ENCODE measurements at regions not wholly inside any gene's neighbourhood (a gene's known extent, or its start where the extent isn't known, plus 50 kb on each side); places are given as distances from the start of the nearest gene placed in this dataset.
"Not testable (repeated sequence)": the region's sequence is repeated elsewhere in the genome, so short reads cannot be mapped to it uniquely, and the experiment has no call there.

GRCh38 chr1:43034778-43035177, 76.1 kb upstream of the SLC2A1 start:
- H3K27me3 Mint-ChIP-seq (ENCODE audit: low read depth): peaks cover 4% of the 10 kb centered on the region
- peaks cover 10% of the 10 kb centered on the region for H3K4me1 Mint-ChIP-seq (ENCODE audit: low read depth)
- no peak for DNase-seq (ENCODE audit: low spot score)
- intact Hi-C loops (cut with micrococcal nuclease): no loop called here
- H3K9me3 Mint-ChIP-seq: no peaks in the 10 kb centered on the region
- peak overlapping the region; percentile 76 for H3K27ac Mint-ChIP-seq
- H3K4me3 Mint-ChIP-seq (ENCODE audit: low read depth): no peak overlapping the region
- H3K36me3 Mint-ChIP-seq (ENCODE audit: low read depth): no peaks in the 10 kb centered on the region

- intact Hi-C loops (cut with micrococcal nuclease): no loop called here
- DNase-seq (ENCODE audit: low spot score): no peak
- Mint-ChIP-seq H3K9me3 (no peaks in the 10 kb centered on the region), H3K27me3 (ENCODE audit: low read depth) (peaks cover 4% of the 10 kb centered on the region), H3K4me1 (ENCODE audit: low read depth) (peaks cover 10% of the 10 kb centered on the region), H3K27ac (peak overlapping the region; percentile 76), H3K36me3 (ENCODE audit: low read depth) (no peaks in the 10 kb centered on the region), H3K4me3 (ENCODE audit: low read depth) (no peak overlapping the region)
These were observed 75.6 kb upstream of the SLC2A1 start for GRCh38 chr1:43034195-43034658.

DNA sequence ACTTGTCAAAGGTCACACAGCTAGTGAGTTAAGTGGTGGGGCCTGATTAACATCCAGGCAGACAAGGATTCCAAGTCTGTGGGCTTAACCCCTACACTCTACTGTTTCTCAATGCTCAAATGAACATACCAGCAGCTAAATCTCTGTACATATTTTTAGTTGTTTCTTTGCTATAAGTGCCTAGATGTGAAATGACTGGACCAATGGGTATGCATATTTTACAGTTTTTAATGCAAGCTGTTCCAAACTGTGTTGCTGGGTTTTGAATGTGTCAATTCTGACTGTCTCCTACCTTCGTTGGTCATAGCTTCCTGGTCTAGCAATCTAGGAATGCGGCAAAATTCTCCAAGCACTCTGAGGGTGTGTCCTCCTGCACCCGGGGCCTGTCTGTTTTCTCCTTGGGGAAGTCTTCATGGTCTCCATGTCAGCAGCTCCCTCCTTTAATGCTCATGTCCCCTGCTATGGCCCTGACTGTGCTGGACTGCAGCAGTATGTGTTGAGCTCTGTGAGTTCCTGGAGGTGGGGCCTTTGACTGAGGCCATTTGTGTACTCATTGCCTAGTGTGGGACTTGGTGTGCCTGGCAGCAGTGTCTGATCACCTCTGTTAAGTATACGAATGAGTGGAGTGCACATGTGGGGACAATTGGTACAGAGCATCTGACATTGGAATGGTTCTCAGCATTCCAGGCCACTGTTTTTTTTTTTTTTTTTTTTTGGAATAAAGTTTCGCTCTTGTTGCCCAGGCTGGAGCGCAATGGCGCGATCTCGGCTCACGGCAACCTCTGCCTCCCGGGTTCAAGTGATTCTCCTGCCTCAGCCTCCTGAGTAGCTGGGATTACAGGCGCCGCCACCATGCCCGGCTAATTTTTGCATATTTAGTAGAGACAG, 72.9 kb upstream of the SLC2A1 start:
- no peaks in the 10 kb centered on the region for H3K36me3 Mint-ChIP-seq (ENCODE audit: low read depth)
- intact Hi-C loops (cut with micrococcal nuclease): no loop called here
- no peak overlapping the region for H3K4me3 Mint-ChIP-seq (ENCODE audit: low read depth)
- H3K4me1 Mint-ChIP-seq (ENCODE audit: low read depth): peaks cover 10% of the 10 kb centered on the region
- no peak for DNase-seq (ENCODE audit: low spot score)
- H3K9me3 Mint-ChIP-seq: no peaks in the 10 kb centered on the region
- no peaks in the 10 kb centered on the region for H3K27me3 Mint-ChIP-seq (ENCODE audit: low read depth)
- H3K27ac Mint-ChIP-seq: no peak overlapping the region

DNA sequence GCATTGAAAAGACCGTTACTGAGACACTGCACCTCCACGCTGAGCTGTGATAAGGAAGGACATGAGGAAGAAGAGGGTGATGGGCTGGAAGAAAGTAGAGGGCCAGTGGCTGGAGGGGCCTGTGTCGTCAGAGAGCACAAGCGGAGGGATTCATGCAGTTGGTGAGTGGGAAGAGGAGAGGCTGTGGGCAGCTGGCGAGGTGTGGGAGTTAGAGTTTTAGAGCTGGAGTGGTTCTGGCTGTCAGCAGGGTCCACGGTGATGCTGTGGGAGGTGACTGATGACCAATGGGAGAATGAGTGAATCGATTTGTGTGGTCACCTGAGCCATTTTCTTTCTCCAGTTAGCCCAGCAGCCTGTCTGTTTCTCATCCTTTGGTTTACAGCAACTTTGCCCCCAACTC, 66.2 kb upstream of the SLC2A1 start:
- no peak overlapping the region for H3K27ac Mint-ChIP-seq
- intact Hi-C loops (cut with micrococcal nuclease): no loop called here

DNA sequence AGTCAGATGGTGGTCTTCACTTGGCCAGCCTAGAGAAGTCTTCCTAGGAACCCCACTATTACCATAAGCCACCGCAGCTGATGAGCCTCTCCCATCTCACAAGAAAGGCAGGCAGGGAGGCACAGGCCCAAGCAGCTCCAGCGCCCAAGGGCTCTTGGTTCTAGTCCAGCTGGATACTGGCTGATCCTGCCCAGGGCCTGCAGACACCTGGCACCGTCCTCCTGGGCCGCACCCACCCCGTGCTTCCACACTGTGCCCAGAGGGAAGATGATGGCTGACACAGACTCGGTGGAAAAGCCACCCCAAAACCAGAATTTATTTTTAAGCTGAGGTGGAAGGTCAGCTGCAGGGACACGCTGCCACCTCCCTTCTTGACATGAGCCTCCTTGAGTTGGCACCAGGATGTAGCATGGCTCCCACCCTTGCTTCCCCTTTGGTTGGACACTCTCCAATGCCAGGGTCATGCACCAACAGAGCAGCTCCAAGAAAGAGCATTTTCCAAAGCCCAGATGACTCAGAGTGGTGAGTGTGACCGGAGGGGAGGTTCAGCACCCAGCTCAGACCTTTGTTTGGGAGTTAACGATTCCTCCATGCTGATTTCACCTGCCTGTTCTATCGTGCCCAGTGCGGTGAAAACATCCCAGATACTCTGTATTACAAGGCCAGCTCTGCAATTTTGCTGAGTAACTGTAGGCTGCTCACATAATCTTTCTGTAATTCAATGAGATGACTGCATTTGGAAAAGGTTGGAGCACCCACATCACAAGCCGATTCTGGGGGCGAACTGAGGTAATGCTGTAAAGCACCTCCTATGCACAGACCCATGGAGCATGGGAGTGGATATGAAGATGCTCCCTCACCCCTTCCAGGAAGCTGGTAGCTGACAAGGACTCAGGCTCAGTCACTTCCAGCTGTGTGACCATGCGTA, 63.1 kb upstream of the SLC2A1 start:
- intact Hi-C loops (cut with micrococcal nuclease): no loop called here

More for the DNA sequence above, 66.2 kb upstream of the SLC2A1 start:
- DNase-seq (ENCODE audit: low spot score): no peak
- H3K27me3 Mint-ChIP-seq (ENCODE audit: low read depth): peaks cover 6% of the 10 kb centered on the region
- H3K4me3 Mint-ChIP-seq (ENCODE audit: low read depth): no peak overlapping the region
- no peaks in the 10 kb centered on the region for H3K36me3 Mint-ChIP-seq (ENCODE audit: low read depth)
- H3K4me1 Mint-ChIP-seq (ENCODE audit: low read depth): no peaks in the 10 kb centered on the region
- no peaks in the 10 kb centered on the region for H3K9me3 Mint-ChIP-seq

DNA sequence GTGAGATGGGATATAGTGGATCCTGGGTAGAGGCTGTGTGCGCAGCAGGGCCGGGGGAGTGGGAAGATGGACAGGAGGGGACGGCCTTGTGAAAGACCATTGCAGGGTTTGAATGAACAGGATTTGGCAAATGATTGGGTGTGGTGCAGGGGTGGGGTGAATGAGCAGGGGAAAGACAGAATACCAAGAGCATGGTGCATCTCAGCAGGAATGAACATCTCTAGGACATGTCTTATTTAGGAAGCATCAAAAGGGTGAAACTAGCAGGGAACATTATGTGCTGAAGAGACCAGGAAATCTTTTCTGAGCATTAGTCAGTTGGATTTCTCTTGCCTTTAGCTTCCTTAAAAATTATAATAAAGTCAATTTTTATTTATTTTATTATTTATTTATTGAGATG, 60.6 kb upstream of the SLC2A1 start:
- intact Hi-C loops (cut with micrococcal nuclease): no loop called here
- no peak overlapping the region for H3K4me3 Mint-ChIP-seq (ENCODE audit: low read depth)
- H3K27me3 Mint-ChIP-seq (ENCODE audit: low read depth): peaks cover 13% of the 10 kb centered on the region
- no peak for DNase-seq (ENCODE audit: low spot score)
- no peaks in the 10 kb centered on the region for H3K4me1 Mint-ChIP-seq (ENCODE audit: low read depth)
- no peaks in the 10 kb centered on the region for H3K36me3 Mint-ChIP-seq (ENCODE audit: low read depth)
- H3K9me3 Mint-ChIP-seq: no peaks in the 10 kb centered on the region
- H3K27ac Mint-ChIP-seq: no peak overlapping the region

More for the DNA sequence above, 63.1 kb upstream of the SLC2A1 start:
- DNase-seq (ENCODE audit: low spot score): no peak
- Mint-ChIP-seq H3K4me1 (ENCODE audit: low read depth) (no peaks in the 10 kb centered on the region), H3K27me3 (ENCODE audit: low read depth) (peaks cover 19% of the 10 kb centered on the region), H3K36me3 (ENCODE audit: low read depth) (no peaks in the 10 kb centered on the region), H3K27ac (no peak overlapping the region), H3K4me3 (ENCODE audit: low read depth) (no peak overlapping the region), H3K9me3 (no peaks in the 10 kb centered on the region)

DNA sequence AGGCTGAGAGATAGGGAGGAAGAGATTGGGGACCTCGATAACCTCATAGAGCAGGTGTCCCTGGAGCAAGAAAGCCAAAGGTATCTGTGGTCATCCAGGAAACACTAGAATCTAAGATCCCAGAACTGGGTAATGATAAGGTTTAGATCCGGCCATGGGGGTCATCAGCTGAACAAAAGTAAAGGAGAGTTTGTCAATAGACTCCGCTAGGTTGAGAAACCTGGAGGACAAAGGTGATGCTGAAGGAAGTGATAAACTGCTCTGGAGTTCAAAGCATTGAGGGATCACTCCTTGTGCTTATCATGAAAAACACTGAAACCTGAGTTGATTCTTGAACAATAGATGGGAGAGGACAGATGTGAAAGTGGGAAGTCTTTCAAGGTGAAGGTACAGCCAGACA, 59.5 kb upstream of the SLC2A1 start:
- Mint-ChIP-seq H3K27ac (no peak overlapping the region), H3K4me1 (ENCODE audit: low read depth) (no peaks in the 10 kb centered on the region), H3K9me3 (no peaks in the 10 kb centered on the region)

DNA sequence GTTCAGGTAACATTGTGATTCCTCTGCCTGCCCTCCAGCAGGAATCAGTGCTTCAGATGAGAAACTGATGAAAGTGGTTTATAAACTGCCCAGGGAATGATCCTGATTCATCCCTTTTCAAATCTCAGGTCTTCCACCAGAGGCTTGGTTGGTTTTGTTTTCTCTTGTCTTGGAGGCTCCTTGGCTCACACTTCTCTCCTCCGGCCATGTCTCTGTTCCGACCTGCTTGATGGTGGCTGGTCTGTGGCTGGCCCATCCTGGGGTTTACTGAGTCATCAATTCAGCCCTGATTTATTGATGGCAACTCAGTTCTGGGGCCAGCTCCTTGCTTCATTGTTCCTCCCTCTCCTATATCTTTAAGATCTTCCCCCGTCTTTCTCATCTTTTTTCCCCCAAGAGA, 56.6 kb upstream of the SLC2A1 start:
- Mint-ChIP-seq H3K9me3 (no peaks in the 10 kb centered on the region), H3K27ac (no peak overlapping the region), H3K36me3 (ENCODE audit: low read depth) (no peaks in the 10 kb centered on the region), H3K4me1 (ENCODE audit: low read depth) (no peaks in the 10 kb centered on the region), H3K4me3 (ENCODE audit: low read depth) (no peak overlapping the region), H3K27me3 (ENCODE audit: low read depth) (peaks cover 21% of the 10 kb centered on the region)
- intact Hi-C loops (cut with micrococcal nuclease): no loop called here
- no peak for DNase-seq (ENCODE audit: low spot score)

More for the DNA sequence above, 59.5 kb upstream of the SLC2A1 start:
- H3K27me3 Mint-ChIP-seq (ENCODE audit: low read depth): peaks cover 15% of the 10 kb centered on the region
- H3K36me3 Mint-ChIP-seq (ENCODE audit: low read depth): no peaks in the 10 kb centered on the region
- H3K4me3 Mint-ChIP-seq (ENCODE audit: low read depth): no peak overlapping the region
- DNase-seq (ENCODE audit: low spot score): no peak
- intact Hi-C loops (cut with micrococcal nuclease): no loop called here

DNA sequence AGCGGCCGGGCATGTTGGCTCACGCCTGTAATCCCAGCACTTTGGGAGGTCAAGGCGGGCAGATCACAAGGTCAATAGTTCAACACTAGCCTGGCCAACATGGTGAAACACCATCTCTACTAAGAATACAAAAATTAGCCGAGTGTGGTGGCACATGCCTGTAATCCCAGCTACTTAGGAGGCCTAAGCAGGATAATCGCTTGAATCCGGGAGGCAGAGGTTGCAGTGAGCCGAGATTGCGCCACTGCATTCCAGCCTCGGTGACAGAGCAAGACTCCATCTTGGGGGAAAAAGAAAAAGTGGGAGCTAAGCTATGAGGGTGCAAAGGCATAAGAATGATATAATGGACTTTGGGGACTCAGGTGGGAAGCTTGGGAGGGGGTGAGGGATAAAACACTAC, 55.9 kb upstream of the SLC2A1 start:
- H3K4me1 Mint-ChIP-seq (ENCODE audit: low read depth); H3K9me3 Mint-ChIP-seq; intact Hi-C loops (cut with micrococcal nuclease); H3K4me3 Mint-ChIP-seq (ENCODE audit: low read depth); DNase-seq (ENCODE audit: low spot score); H3K36me3 Mint-ChIP-seq (ENCODE audit: low read depth); H3K27ac Mint-ChIP-seq: not testable (repeated sequence)
- peaks cover 21% of the 10 kb centered on the region for H3K27me3 Mint-ChIP-seq (ENCODE audit: low read depth)

DNA sequence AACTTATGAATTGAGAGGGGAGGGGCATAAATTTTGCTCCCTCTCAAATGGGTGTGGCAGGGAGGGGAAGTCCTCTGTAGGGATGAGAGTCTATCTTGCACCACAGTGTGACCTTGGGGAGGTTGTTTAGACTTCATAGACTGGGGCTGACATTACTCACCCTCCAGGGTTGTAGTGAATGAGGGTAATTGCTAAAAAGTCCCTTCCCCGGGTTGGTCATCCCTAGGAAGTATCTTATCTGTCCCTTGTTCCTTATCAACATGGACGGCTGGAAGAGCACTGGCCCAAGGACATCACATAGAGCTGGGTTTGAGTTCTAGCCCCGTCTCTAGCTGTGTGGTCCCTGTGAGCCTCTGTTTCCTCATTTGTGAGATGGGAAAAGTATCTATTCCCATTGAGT, 52.4 kb upstream of the SLC2A1 start:
- H3K36me3 Mint-ChIP-seq (ENCODE audit: low read depth): no peaks in the 10 kb centered on the region
- H3K9me3 Mint-ChIP-seq: no peaks in the 10 kb centered on the region
- intact Hi-C loops (cut with micrococcal nuclease): no loop called here
- DNase-seq (ENCODE audit: low spot score): no peak
- H3K4me1 Mint-ChIP-seq (ENCODE audit: low read depth): no peaks in the 10 kb centered on the region
- H3K27ac Mint-ChIP-seq: no peak overlapping the region
- no peak overlapping the region for H3K4me3 Mint-ChIP-seq (ENCODE audit: low read depth)
- peaks cover 10% of the 10 kb centered on the region for H3K27me3 Mint-ChIP-seq (ENCODE audit: low read depth)

- H3K36me3 Mint-ChIP-seq (ENCODE audit: low read depth): no peaks in the 10 kb centered on the region
These were observed 50.6 kb upstream of the SLC2A1 start for GRCh38 chr1:43009274-43009673.

DNA sequence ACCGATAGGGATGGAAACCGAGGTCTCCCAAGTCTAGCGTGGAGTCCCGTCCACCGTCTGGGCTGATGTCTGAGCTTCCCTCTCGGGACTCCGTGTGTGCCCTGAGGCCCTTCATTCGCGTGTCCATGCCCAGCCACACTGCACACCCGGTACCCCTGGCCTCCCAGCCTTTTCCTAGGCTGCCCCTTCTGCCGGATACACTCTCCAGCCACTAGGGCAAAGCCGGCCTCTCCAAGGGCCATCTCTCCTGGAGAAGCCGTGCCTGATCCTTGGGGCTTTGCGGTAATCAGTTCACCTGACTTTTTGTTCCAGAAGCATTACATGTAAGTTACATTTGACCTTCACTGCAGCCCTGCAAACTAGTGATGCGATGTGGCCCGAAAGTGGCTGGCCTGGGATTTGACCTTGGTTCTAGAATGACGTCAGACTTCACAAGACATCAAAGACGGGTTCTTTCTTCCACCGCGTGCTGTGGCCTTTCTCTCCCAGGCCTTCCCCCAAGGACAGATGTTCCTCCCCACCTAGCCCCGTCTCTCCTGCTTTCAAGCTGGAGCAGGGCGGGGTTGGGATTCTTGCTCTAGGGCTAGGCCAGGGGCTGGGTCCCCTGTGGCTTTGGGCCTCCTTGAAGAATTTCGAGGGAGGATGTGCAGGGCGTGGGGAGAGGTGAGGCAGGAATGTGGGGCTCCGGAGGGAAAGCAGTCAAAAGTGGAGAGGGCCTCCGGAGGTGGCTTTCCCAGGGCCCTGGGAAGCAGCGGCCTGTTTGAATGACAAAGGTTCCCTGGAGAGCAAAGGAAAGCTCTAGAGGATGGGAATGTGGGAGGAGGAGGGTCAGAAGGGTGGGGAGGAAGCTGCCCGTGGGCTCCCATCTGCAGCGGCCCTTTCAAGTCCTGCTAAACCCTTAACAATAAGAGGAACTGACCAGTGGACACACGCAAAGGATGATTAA, 49.7 kb upstream of the SLC2A1 start:
- Mint-ChIP-seq H3K27ac (no peak overlapping the region), H3K4me1 (ENCODE audit: low read depth) (no peaks in the 10 kb centered on the region)
- intact Hi-C loops (cut with micrococcal nuclease): no loop called here

More at GRCh38 chr1:43009274-43009673, 50.6 kb upstream of the SLC2A1 start:
- Mint-ChIP-seq H3K27ac (no peak overlapping the region), H3K4me1 (ENCODE audit: low read depth) (no peaks in the 10 kb centered on the region), H3K4me3 (ENCODE audit: low read depth) (no peak overlapping the region), H3K9me3 (no peaks in the 10 kb centered on the region), H3K27me3 (ENCODE audit: low read depth) (peaks cover 10% of the 10 kb centered on the region)
- intact Hi-C loops (cut with micrococcal nuclease): no loop called here
- DNase-seq (ENCODE audit: low spot score): no peak

More for the DNA sequence above, 49.7 kb upstream of the SLC2A1 start:
- peaks cover 9% of the 10 kb centered on the region for H3K27me3 Mint-ChIP-seq (ENCODE audit: low read depth)
- no peaks in the 10 kb centered on the region for H3K9me3 Mint-ChIP-seq
- no peak overlapping the region for H3K4me3 Mint-ChIP-seq (ENCODE audit: low read depth)
- no peak for DNase-seq (ENCODE audit: low spot score)
- no peaks in the 10 kb centered on the region for H3K36me3 Mint-ChIP-seq (ENCODE audit: low read depth)
